ENCODE measurements at regions not wholly inside any gene's neighbourhood (a gene's known extent, or its start where the extent isn't known, plus 50 kb on each side); places are given as distances from the start of the nearest gene placed in this dataset.

- no peaks in the 10 kb centered on the region for H3K27me3 ChIP-seq (ENCODE audit: control insufficient read depth, extremely low read depth, insufficient read depth, low read length)
- H3K79me2 ChIP-seq (ENCODE audit: control insufficient read depth, insufficient read depth, low read length) = no peaks in the 10 kb centered on the region
- no peak overlapping the region for H3K27ac ChIP-seq (ENCODE audit: control insufficient read depth, insufficient read depth, low read length)
- no peaks in the 10 kb centered on the region for H3K9me3 ChIP-seq (ENCODE audit: control insufficient read depth, low read depth, low read length)
- no peaks in the 10 kb centered on the region for H3K36me3 ChIP-seq (ENCODE audit: control insufficient read depth in 2 of 2, extremely low read depth in 1 of 2, insufficient read depth in 2 of 2, low read length in 2 of 2)
- DNase-seq (ENCODE audit: low read depth, low spot score) (no peak), FAIRE-seq (no peak)
- H3K4me1 ChIP-seq (ENCODE audit: control insufficient read depth, extremely low read depth, insufficient read depth, low read length) = no peaks in the 10 kb centered on the region
- no peak overlapping the region for H3K4me2 ChIP-seq (ENCODE audit: control insufficient read depth, extremely low read depth, insufficient read depth, low read depth, low read length)
- TF ChIP-seq, protein P1, sequence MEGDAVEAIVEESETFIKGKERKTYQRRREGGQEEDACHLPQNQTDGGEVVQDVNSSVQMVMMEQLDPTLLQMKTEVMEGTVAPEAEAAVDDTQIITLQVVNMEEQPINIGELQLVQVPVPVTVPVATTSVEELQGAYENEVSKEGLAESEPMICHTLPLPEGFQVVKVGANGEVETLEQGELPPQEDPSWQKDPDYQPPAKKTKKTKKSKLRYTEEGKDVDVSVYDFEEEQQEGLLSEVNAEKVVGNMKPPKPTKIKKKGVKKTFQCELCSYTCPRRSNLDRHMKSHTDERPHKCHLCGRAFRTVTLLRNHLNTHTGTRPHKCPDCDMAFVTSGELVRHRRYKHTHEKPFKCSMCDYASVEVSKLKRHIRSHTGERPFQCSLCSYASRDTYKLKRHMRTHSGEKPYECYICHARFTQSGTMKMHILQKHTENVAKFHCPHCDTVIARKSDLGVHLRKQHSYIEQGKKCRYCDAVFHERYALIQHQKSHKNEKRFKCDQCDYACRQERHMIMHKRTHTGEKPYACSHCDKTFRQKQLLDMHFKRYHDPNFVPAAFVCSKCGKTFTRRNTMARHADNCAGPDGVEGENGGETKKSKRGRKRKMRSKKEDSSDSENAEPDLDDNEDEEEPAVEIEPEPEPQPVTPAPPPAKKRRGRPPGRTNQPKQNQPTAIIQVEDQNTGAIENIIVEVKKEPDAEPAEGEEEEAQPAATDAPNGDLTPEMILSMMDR (optimal IDR thresholded peaks at IDR 0.05 in 1 of 3, IDR thresholded peaks at IDR 0.05 in 1 of 3, conservative IDR thresholded peaks at IDR 0.05 in 1 of 3; ENCODE audit: extremely low read depth in 1 of 3, insufficient read depth in 2 of 3, low read length in 3 of 3) = no peak
- TF ChIP-seq EZH2 (IDR thresholded peaks at IDR 0.05; ENCODE audit: low read length) = no peak
- no peak overlapping the region for H2AFZ ChIP-seq (ENCODE audit: control insufficient read depth, low read length)
- H3K9me1 ChIP-seq (ENCODE audit: control insufficient read depth, extremely low read depth, insufficient read depth, low read length) = no peaks in the 10 kb centered on the region
- dilution Hi-C loops (cut with MboI; ENCODE audit: extremely low pct_ligation_motif_present, low sequenced_read_pairs) = no loop called here
- H4K20me1 ChIP-seq (ENCODE audit: control insufficient read depth, extremely low read depth, insufficient read depth, low read length) = no peaks in the 10 kb centered on the region
- no peak overlapping the region for H3K4me3 ChIP-seq (ENCODE audit: control insufficient read depth in 2 of 3, extremely low read depth in 1 of 3, insufficient read depth in 2 of 3, low read depth in 1 of 3, low read length in 3 of 3)
- H3K9ac ChIP-seq (ENCODE audit: control insufficient read depth, extremely low read depth, insufficient read depth, low read length) = no peak overlapping the region
Observed at GRCh38 chr1:221085701-221086375, 206.6 kb downstream of the HLX start.

DNA sequence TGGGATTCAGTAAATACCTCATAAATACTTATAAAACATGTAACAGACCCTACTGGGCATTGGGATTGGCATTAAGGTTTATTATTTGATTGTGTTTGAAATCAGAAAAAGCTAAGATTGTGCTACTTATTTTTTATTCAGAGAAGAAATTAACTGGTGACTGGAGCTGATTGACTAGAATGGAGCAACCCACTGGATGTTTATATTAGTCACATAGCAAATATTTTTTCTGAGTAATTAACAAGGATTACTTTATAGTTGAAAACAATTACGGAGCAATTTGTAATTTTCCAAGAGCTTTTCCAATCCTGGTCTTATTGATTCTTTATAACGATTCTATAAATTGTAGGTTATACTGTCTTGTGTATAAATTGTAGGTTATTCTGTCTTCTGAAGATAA is 208.7 kb downstream of the HLX start:
- no peak overlapping the region for H3K4me2 ChIP-seq (ENCODE audit: control insufficient read depth, extremely low read depth, insufficient read depth, low read depth, low read length)
- H2AFZ ChIP-seq (ENCODE audit: control insufficient read depth, low read length) = no peak overlapping the region
- no peaks in the 10 kb centered on the region for H3K9me3 ChIP-seq (ENCODE audit: control insufficient read depth, low read depth, low read length)
- dilution Hi-C loops (cut with MboI; ENCODE audit: extremely low pct_ligation_motif_present, low sequenced_read_pairs) = no loop called here
- no peak for DNase-seq (ENCODE audit: low read depth, low spot score)
- TF ChIP-seq, protein P1 (optimal IDR thresholded peaks at IDR 0.05 in 1 of 3, IDR thresholded peaks at IDR 0.05 in 1 of 3, conservative IDR thresholded peaks at IDR 0.05 in 1 of 3; ENCODE audit: extremely low read depth in 1 of 3, insufficient read depth in 2 of 3, low read length in 3 of 3) = no peak
- TF ChIP-seq EZH2 (IDR thresholded peaks at IDR 0.05; ENCODE audit: low read length) = no peak
- H4K20me1 ChIP-seq (ENCODE audit: control insufficient read depth, extremely low read depth, insufficient read depth, low read length) = no peaks in the 10 kb centered on the region
- no peak overlapping the region for H3K27ac ChIP-seq (ENCODE audit: control insufficient read depth, insufficient read depth, low read length)
- H3K79me2 ChIP-seq (ENCODE audit: control insufficient read depth, insufficient read depth, low read length) = no peaks in the 10 kb centered on the region
- no peak overlapping the region for H3K9ac ChIP-seq (ENCODE audit: control insufficient read depth, extremely low read depth, insufficient read depth, low read length)
- no peak overlapping the region for H3K4me3 ChIP-seq (ENCODE audit: control insufficient read depth in 2 of 3, extremely low read depth in 1 of 3, insufficient read depth in 2 of 3, low read depth in 1 of 3, low read length in 3 of 3)
- H3K27me3 ChIP-seq (ENCODE audit: control insufficient read depth, extremely low read depth, insufficient read depth, low read length) = no peaks in the 10 kb centered on the region
- H3K9me1 ChIP-seq (ENCODE audit: control insufficient read depth, extremely low read depth, insufficient read depth, low read length) = no peaks in the 10 kb centered on the region
- H3K36me3 ChIP-seq (ENCODE audit: control insufficient read depth in 2 of 2, extremely low read depth in 1 of 2, insufficient read depth in 2 of 2, low read length in 2 of 2) = no peaks in the 10 kb centered on the region
- H3K4me1 ChIP-seq (ENCODE audit: control insufficient read depth, extremely low read depth, insufficient read depth, low read length) = no peaks in the 10 kb centered on the region
- no peak for FAIRE-seq
